ENCODE measurements at regions not wholly inside any gene's neighbourhood (a gene's known extent, or its start where the extent isn't known, plus 50 kb on each side); places are given as distances from the start of the nearest gene placed in this dataset.
"Not testable (repeated sequence)": the region's sequence is repeated elsewhere in the genome, so short reads cannot be mapped to it uniquely, and the experiment has no call there.

- not testable (repeated sequence) for DNase-seq
Measured at GRCh38 chr12:105898271-105898670, 240.5 kb downstream of the NUAK1 start.

DNA sequence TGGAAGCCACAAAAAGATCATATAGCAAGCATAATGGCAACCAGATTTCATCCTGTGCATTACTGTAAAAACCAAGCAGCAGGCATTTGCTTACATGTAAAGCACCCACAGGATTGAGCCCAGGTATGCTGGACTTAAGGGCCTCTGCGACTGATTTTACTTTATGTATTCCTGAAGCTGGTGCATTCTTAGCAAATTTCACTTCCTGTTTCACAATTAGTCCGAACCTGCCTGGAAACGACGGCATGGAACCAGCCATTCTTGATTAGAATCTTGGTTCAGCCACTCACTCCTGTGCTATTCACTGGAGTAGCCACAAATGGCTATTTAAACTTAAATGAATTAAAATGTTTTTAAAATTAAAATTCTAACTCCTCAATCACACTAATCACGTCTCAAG is 239.2 kb downstream of the NUAK1 start:
- no peak for DNase-seq

GRCh38 chr12:105906561-105906960 is 232.2 kb downstream of the NUAK1 start:
- no peak for DNase-seq

- DNase-seq: no peak
Measured at GRCh38 chr12:105907982-105908381, 230.8 kb downstream of the NUAK1 start.

- DNase-seq: no peak
Measured at GRCh38 chr12:105910030-105910429, 228.7 kb downstream of the NUAK1 start.

DNA sequence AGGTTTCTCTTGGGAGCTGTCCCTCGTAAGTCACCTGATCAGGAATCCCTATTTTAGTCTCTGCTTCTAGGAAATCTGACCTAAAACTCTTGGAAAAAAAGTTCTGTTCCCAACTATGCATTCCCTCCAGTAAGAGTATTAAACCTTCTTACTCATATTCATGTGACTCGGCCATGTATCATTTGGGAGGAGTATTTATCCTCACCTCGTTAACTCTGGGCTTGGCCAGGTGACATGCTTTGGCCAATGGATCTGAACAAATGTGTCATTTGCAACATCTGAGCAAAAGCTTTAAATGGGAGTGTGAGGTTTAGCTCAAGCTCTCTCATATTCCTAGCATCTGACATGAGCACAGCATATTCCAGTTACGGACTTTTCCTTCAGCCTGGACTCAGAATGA is 226.8 kb downstream of the NUAK1 start:
- no peak for DNase-seq

- DNase-seq: peak; percentile 27
Measured at GRCh38 chr12:105912882-105913678, 225.7 kb downstream of the NUAK1 start.

GRCh38 chr12:105915997-105916759 is 222.6 kb downstream of the NUAK1 start:
- DNase-seq: peak; percentile 42

GRCh38 chr12:105916760-105917039 is 222.1 kb downstream of the NUAK1 start:
- DNase-seq: no peak

GRCh38 chr12:105920161-105920684 is 218.5 kb downstream of the NUAK1 start:
- peak; percentile 52 for DNase-seq

GRCh38 chr12:105921055-105921454 is 217.7 kb downstream of the NUAK1 start:
- DNase-seq: no peak

DNA sequence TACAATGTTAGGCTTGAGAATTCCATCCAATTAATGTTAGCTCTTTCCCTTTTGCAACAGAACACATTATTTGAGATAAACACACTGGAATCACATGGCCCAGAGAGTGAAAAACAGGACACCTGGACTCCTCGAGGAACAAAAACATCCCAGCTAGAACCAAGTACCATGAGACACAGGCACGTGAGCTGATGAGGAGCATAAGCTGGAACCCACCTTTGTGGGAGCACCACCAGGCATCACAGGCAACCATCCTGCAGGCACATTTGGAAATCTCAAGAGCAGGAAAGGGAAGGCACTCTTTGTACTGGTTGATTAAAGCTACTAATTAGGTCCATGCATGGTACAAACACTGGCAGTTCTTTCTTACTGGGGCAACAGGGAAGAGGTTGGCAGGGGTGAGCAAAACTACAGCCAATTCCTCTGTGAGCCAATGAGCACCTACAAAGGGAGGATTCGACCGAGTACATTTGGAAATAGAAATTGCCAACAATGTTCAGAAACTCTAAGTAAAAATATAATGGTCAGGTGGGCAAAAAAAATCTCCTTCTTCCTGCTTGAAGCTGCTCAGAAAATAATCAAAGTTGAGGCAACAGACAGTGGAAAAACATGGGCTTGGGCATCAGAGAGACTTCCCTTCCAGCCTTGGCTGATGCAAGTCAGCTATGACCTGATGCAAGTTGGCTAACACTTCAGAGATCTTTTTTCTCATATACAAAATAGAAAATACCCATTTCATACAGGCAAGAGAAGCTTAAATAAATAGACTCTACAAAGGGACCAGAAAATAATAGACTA is 216.7 kb downstream of the NUAK1 start:
- peak; percentile 67 for DNase-seq

GRCh38 chr12:105922670-105923102 is 216.1 kb downstream of the NUAK1 start:
- peak; percentile 87 for DNase-seq

- no peak for DNase-seq
Measured at GRCh38 chr12:105924526-105925208, 214.1 kb downstream of the NUAK1 start.

DNA sequence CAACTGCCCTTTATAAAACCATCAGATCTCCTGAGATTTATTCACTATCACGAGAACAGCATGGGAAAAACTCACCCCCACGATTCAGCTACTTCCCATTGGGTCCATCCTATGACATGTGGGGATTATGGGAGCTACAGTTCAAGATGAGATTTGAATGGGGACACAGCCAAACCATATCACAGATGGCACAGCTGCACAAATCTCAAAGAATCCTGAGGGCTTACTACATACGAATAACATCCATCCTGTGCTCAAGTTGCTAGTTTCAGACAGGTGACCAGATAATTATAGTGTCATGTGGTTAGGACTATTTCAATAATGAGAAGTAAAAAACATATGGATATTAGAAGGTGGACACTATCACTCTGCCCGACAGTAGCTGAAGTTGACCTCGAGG is 211.2 kb downstream of the NUAK1 start:
- DNase-seq: no peak

DNA sequence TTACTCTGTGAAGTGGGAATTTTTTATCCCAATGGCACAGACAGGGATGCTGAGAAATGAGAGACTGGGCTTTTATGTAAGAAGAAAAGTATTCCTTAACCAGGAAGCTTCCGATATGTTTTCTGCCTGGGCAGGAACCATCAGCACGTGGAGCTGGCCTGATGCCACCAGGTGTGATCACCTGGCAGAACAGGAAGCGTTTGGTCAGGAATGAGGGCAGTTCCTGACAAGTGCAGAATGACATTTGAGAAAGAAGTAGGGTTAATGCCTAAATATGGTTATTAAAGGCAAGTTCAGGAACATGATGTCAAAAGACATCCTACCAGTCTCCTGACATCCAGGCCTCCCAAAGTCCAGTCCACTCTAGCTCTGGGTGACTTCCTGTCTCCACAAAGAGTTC is 210.3 kb downstream of the NUAK1 start:
- no peak for DNase-seq

- no peak for DNase-seq
Measured at GRCh38 chr12:105929192-105929591, 209.6 kb downstream of the NUAK1 start.

GRCh38 chr12:105930557-105931503 is 207.9 kb downstream of the NUAK1 start:
- DNase-seq: no peak

DNA sequence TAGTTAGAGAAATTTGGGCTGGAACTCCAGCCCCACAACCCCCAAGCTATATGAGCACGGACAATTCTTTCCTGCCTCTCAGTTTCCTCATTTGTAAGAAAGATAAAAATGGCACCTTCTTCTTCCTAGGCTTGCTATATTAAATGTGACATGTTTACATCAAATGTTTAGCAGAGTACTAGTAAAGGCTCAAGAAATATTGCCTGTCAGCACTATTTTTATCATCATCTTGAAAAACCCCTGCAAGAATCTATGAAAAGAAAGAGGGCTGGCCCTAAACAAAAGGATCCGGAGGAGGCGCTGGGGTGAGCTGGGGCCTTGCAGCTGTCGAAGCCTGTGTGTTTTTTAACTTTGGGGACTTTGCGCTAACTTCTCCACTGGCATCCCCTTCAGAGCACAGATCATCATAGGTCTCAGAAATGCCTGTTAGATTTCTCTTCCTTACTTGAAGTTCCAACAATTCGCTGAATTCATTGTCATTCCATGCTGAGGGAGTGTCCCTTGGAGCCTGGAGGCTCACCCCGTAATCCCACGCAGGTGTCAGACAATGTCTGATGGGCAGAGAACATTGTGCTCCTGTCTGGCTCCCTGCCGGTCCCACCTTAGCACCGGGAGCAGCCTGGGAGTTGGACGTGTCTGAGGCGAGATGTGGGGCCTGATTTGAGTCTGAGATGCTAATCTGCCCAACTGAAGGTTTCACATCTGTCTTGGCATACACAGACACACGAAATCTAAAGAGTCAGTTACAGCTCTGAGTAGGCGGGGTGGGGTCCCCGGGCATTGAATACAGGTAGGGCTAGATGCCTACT is 206.8 kb downstream of the NUAK1 start:
- DNase-seq: no peak
